ENCODE measurements at regions not wholly inside any gene's neighbourhood (a gene's known extent, or its start where the extent isn't known, plus 50 kb on each side); places are given as distances from the start of the nearest gene placed in this dataset.
"Not testable (repeated sequence)": the region's sequence is repeated elsewhere in the genome, so short reads cannot be mapped to it uniquely, and the experiment has no call there.

GRCh38 chr21:6486821-6487220 is 4034.6 kb upstream of the TPTE start:
- not testable (repeated sequence) for DNase-seq

GRCh38 chr21:6492691-6493090 is 4028.7 kb upstream of the TPTE start:
- DNase-seq: not testable (repeated sequence)

GRCh38 chr21:6493957-6494356 is 4027.4 kb upstream of the TPTE start:
- DNase-seq: not testable (repeated sequence)

- DNase-seq: not testable (repeated sequence)
Observed at GRCh38 chr21:6496356-6496755, 4025.0 kb upstream of the TPTE start.

- DNase-seq: not testable (repeated sequence)
Observed at GRCh38 chr21:6498716-6499115, 4022.7 kb upstream of the TPTE start.

GRCh38 chr21:6499128-6499826 is 4022.1 kb upstream of the TPTE start:
- not testable (repeated sequence) for DNase-seq

GRCh38 chr21:6499866-6500265 is 4021.5 kb upstream of the TPTE start:
- not testable (repeated sequence) for DNase-seq

- not testable (repeated sequence) for DNase-seq
Observed at GRCh38 chr21:6500681-6501080, 4020.7 kb upstream of the TPTE start.

GRCh38 chr21:6506167-6506894 is 4015.1 kb upstream of the TPTE start:
- not testable (repeated sequence) for DNase-seq

GRCh38 chr21:6507632-6508031 is 4013.8 kb upstream of the TPTE start:
- not testable (repeated sequence) for DNase-seq

GRCh38 chr21:6521777-6522176 is 3999.6 kb upstream of the TPTE start:
- DNase-seq: not testable (repeated sequence)

- DNase-seq: not testable (repeated sequence)
Observed at GRCh38 chr21:6526213-6526612, 3995.2 kb upstream of the TPTE start.

GRCh38 chr21:6530655-6531054 is 3990.7 kb upstream of the TPTE start:
- not testable (repeated sequence) for DNase-seq

- not testable (repeated sequence) for DNase-seq
Observed at GRCh38 chr21:6533261-6533660, 3988.1 kb upstream of the TPTE start.

- not testable (repeated sequence) for DNase-seq
Observed at GRCh38 chr21:6538320-6538719, 3983.1 kb upstream of the TPTE start.

GRCh38 chr21:6539688-6540087 is 3981.7 kb upstream of the TPTE start:
- not testable (repeated sequence) for DNase-seq

GRCh38 chr21:6541036-6541435 is 3980.3 kb upstream of the TPTE start:
- not testable (repeated sequence) for DNase-seq

GRCh38 chr21:6545288-6545687 is 3976.1 kb upstream of the TPTE start:
- not testable (repeated sequence) for DNase-seq

GRCh38 chr21:6551045-6551444 is 3970.3 kb upstream of the TPTE start:
- DNase-seq: not testable (repeated sequence)

- not testable (repeated sequence) for DNase-seq
Observed at GRCh38 chr21:6553505-6554376, 3967.6 kb upstream of the TPTE start.

GRCh38 chr21:6554377-6554864 is 3967.0 kb upstream of the TPTE start:
- DNase-seq: not testable (repeated sequence)

GRCh38 chr21:6556516-6556915 is 3964.9 kb upstream of the TPTE start:
- not testable (repeated sequence) for DNase-seq

GRCh38 chr21:6557415-6557814 is 3964.0 kb upstream of the TPTE start:
- DNase-seq: not testable (repeated sequence)
